ENCODE measurements at regions not wholly inside any gene's neighbourhood (a gene's known extent, or its start where the extent isn't known, plus 50 kb on each side); places are given as distances from the start of the nearest gene placed in this dataset.

- Histone ChIP-seq H3K9me3 (ENCODE audit: control insufficient read depth in 1 of 2, insufficient read depth in 1 of 2, low read depth in 1 of 2, low read length in 2 of 2) (no peaks in the 10 kb centered on the region), H3K36me3 (ENCODE audit: control insufficient read depth in 1 of 2, insufficient read depth in 2 of 2, low read length in 2 of 2) (no peaks in the 10 kb centered on the region), H3K4me2 (ENCODE audit: low read length) (no peak overlapping the region), H3K27ac (ENCODE audit: low read depth, low read length) (no peak overlapping the region), H3K9me2 (ENCODE audit: insufficient read depth) (no peaks in the 10 kb centered on the region), H3K4me1 (ENCODE audit: control insufficient read depth in 1 of 2, insufficient read depth in 2 of 2, low read length in 2 of 2) (no peaks in the 10 kb centered on the region), H2AFZ (ENCODE audit: low read depth, low read length, poor library complexity, severe bottlenecking) (no peak overlapping the region), H3K9ac (ENCODE audit: low read length) (no peak overlapping the region), H3K4me3 (replicated peaks in 1 of 2; ENCODE audit: low read depth in 1 of 2, low read length in 2 of 2) (no peak overlapping the region), H3K27me3 (ENCODE audit: insufficient read depth, low read length) (peaks cover 71% of the 10 kb centered on the region), H4K20me1 (ENCODE audit: insufficient read depth) (no peaks in the 10 kb centered on the region), H3K79me2 (ENCODE audit: insufficient read depth, low read length) (no peaks in the 10 kb centered on the region)
- no peak for TF ChIP-seq CTCF (IDR thresholded peaks at IDR 0.05 in 2 of 3, conservative IDR thresholded peaks at IDR 0.05 in 1 of 3; ENCODE audit: borderline replicate concordance in 1 of 3, insufficient read depth in 1 of 3, low read depth in 2 of 3, low read length in 2 of 3)
- TF ChIP-seq EZH2 (IDR thresholded peaks at IDR 0.05), result no peak
- TF ChIP-seq, protein P1, sequence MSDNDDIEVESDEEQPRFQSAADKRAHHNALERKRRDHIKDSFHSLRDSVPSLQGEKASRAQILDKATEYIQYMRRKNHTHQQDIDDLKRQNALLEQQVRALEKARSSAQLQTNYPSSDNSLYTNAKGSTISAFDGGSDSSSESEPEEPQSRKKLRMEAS (IDR thresholded peaks at IDR 0.05), result no peak
- no peak for TF ChIP-seq YY1 (IDR thresholded peaks at IDR 0.05; ENCODE audit: extremely low read depth, insufficient replicate concordance, low read depth, low read length)
- no peak for TF ChIP-seq EGR1 (IDR thresholded peaks at IDR 0.05; ENCODE audit: low read depth)
- no peak for TF ChIP-seq POLR2A (IDR thresholded peaks at IDR 0.05; ENCODE audit: borderline replicate concordance, extremely low read depth, insufficient read depth, insufficient read length)
- TF ChIP-seq, protein P2, sequence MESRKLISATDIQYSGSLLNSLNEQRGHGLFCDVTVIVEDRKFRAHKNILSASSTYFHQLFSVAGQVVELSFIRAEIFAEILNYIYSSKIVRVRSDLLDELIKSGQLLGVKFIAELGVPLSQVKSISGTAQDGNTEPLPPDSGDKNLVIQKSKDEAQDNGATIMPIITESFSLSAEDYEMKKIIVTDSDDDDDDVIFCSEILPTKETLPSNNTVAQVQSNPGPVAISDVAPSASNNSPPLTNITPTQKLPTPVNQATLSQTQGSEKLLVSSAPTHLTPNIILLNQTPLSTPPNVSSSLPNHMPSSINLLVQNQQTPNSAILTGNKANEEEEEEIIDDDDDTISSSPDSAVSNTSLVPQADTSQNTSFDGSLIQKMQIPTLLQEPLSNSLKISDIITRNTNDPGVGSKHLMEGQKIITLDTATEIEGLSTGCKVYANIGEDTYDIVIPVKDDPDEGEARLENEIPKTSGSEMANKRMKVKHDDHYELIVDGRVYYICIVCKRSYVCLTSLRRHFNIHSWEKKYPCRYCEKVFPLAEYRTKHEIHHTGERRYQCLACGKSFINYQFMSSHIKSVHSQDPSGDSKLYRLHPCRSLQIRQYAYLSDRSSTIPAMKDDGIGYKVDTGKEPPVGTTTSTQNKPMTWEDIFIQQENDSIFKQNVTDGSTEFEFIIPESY (IDR thresholded peaks at IDR 0.05; ENCODE audit: extremely low read depth, insufficient replicate concordance, low read length), result no peak
- intact Hi-C loops (cut with micrococcal nuclease), result no loop called here
- DNase-seq (ENCODE audit: low read depth, low spot score) (no peak), ATAC-seq (no peak)
- ChIA-PET RAD21 (ENCODE audit: low non-redundant PET in 1 of 2, low total read pairs in 2 of 2, uncharacterized antibody in 2 of 2, unreplicated experiment in 2 of 2) (no interaction called here), POLR2A (no interaction called here), CTCF (no interaction called here)
- BruUV-seq (replicated peaks), result no TSS peak
Measured at GRCh38 chr1:37153116-37154100, 119.1 kb upstream of the GRIK3 start.

Measured in HCT116 (cell line).